ENCODE measurements at regions not wholly inside any gene's neighbourhood (a gene's known extent, or its start where the extent isn't known, plus 50 kb on each side); places are given as distances from the start of the nearest gene placed in this dataset.

DNA sequence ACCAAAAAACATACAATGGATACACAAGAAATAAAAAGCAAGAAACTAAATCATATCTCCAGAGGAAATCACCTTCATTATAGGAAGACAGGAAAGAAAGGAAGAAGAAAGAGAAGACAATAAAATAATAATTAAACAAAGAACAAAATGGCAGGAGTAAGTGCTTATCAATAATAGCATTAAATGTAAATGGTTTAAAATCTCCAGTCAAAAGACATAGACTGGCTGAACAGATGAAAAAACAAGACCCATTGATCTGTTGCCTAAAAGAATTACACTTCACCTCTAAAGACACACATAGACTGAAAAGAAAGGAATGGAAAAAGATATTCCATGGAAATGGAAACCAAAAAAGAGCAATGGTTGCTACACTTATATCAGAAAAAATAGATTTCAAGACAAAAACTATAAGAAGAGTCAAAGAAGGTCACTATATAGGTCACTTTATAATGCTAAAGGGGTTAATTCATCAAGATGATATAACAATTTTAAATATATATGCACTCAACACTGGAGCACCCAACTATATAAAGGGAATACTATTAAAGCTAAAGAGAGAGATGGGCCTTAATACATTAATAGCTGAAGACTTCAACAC is 118.4 kb upstream of the SESN3 start:
- no peak for DNase-seq (ENCODE audit: low spot score in 2 of 2)
- H3K4me3 ChIP-seq = no peak overlapping the region
- no peaks in the 10 kb centered on the region for H3K27me3 ChIP-seq
- TF ChIP-seq POLR2AphosphoS5 (IDR thresholded peaks at IDR 0.05) = no peak
- TF ChIP-seq POLR2A (IDR thresholded peaks at IDR 0.05) = no peak
- no peaks in the 10 kb centered on the region for H3K9me3 ChIP-seq
- peaks cover 11% of the 10 kb centered on the region for H3K4me1 ChIP-seq
- H3K36me3 ChIP-seq = no peaks in the 10 kb centered on the region
- H3K27ac ChIP-seq = no peak overlapping the region

GRCh38 chr11:95346265-95346664 is 115.3 kb upstream of the SESN3 start:
- peaks cover 15% of the 10 kb centered on the region for H3K4me1 ChIP-seq
- 86% methylated on average over 1 of the region's 1 CpG for WGBS
- TF ChIP-seq, protein P1, sequence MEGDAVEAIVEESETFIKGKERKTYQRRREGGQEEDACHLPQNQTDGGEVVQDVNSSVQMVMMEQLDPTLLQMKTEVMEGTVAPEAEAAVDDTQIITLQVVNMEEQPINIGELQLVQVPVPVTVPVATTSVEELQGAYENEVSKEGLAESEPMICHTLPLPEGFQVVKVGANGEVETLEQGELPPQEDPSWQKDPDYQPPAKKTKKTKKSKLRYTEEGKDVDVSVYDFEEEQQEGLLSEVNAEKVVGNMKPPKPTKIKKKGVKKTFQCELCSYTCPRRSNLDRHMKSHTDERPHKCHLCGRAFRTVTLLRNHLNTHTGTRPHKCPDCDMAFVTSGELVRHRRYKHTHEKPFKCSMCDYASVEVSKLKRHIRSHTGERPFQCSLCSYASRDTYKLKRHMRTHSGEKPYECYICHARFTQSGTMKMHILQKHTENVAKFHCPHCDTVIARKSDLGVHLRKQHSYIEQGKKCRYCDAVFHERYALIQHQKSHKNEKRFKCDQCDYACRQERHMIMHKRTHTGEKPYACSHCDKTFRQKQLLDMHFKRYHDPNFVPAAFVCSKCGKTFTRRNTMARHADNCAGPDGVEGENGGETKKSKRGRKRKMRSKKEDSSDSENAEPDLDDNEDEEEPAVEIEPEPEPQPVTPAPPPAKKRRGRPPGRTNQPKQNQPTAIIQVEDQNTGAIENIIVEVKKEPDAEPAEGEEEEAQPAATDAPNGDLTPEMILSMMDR (IDR thresholded peaks at IDR 0.05) = no peak
- TF ChIP-seq POLR2A (IDR thresholded peaks at IDR 0.05) = no peak
- H3K27ac ChIP-seq = no peak overlapping the region
- DNase-seq (ENCODE audit: low spot score in 2 of 2) = no peak
- H3K9me3 ChIP-seq = no peaks in the 10 kb centered on the region
- H3K27me3 ChIP-seq = no peaks in the 10 kb centered on the region
- no peaks in the 10 kb centered on the region for H3K36me3 ChIP-seq
- no peak overlapping the region for H3K4me3 ChIP-seq

- H3K9me3 ChIP-seq = no peaks in the 10 kb centered on the region
- TF ChIP-seq, protein P1 (IDR thresholded peaks at IDR 0.05) = no peak
- TF ChIP-seq POLR2AphosphoS5 (IDR thresholded peaks at IDR 0.05) (no peak), POLR2A (IDR thresholded peaks at IDR 0.05) (no peak), EP300 (IDR thresholded peaks at IDR 0.05) (no peak)
- no peak overlapping the region for H3K27ac ChIP-seq
These were observed 114.6 kb upstream of the SESN3 start for GRCh38 chr11:95345651-95346050.

GRCh38 chr11:95344932-95345642 is 114.1 kb upstream of the SESN3 start:
- Histone ChIP-seq H3K27ac (no peak overlapping the region), H3K9me3 (no peaks in the 10 kb centered on the region), H3K4me1 (peaks cover 27% of the 10 kb centered on the region), H3K4me3 (no peak overlapping the region), H3K36me3 (no peaks in the 10 kb centered on the region), H3K27me3 (no peaks in the 10 kb centered on the region)
- TF ChIP-seq EP300 (IDR thresholded peaks at IDR 0.05) (no peak), POLR2AphosphoS5 (IDR thresholded peaks at IDR 0.05) (no peak), POLR2A (IDR thresholded peaks at IDR 0.05) (no peak)
- TF ChIP-seq, protein P1 (IDR thresholded peaks at IDR 0.05) = no peak
- no peak for DNase-seq (ENCODE audit: low spot score in 2 of 2)
- WGBS = 69% methylated on average over 4 of the region's 4 CpGs

More at GRCh38 chr11:95345651-95346050, 114.6 kb upstream of the SESN3 start:
- no peak for DNase-seq (ENCODE audit: low spot score in 2 of 2)
- no peaks in the 10 kb centered on the region for H3K27me3 ChIP-seq
- H3K4me1 ChIP-seq = peaks cover 21% of the 10 kb centered on the region
- H3K36me3 ChIP-seq = no peaks in the 10 kb centered on the region
- H3K4me3 ChIP-seq = no peak overlapping the region

DNA sequence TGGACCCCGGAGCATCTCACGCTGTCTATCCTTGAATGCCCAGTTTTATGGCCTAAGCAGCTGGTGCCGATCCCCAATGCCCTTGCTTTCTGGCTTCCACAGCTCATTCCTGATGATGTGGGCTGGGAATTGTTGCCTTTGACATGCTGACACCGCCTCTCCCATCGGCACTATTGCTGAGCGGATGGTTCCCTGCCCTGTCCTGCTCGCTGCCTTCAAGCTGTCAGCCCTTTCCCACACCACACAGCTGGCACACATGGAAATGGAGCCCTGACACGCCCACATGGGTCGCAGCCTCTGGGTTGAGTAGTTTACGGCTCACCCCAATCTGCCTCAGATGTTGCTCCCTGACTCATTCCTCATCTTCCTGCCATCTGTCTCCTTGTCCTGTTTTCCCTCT is 110.2 kb upstream of the SESN3 start:
- WGBS = 37% methylated on average over 10 of the region's 10 CpGs
- DNase-seq (ENCODE audit: low spot score in 2 of 2) = no peak
- Histone ChIP-seq H3K36me3 (no peaks in the 10 kb centered on the region), H3K4me3 (no peak overlapping the region), H3K4me1 (peaks cover 65% of the 10 kb centered on the region), H3K9me3 (no peaks in the 10 kb centered on the region), H3K27ac (peak overlapping the region; percentile 26), H3K27me3 (no peaks in the 10 kb centered on the region)
- TF ChIP-seq POLR2AphosphoS5 (IDR thresholded peaks at IDR 0.05) = no peak
- TF ChIP-seq EP300 (IDR thresholded peaks at IDR 0.05) = no peak
- TF ChIP-seq, protein P1 (IDR thresholded peaks at IDR 0.05) = no peak
- no peak for TF ChIP-seq POLR2A (IDR thresholded peaks at IDR 0.05)
